Trophoblast cell (in vitro differentiated cells and primary cell): ENCODE measurements at regions not wholly inside any gene's neighbourhood (a gene's known extent, or its start where the extent isn't known, plus 50 kb on each side); places are given as distances from the start of the nearest gene placed in this dataset.

Experiments
- DNase-seq, 2 donors: peaks; one replicate each; pipeline ENCODE4 v3.0.0-alpha.2; 2016
- H2AFZ ChIP-seq: 2 replicates; pipeline ENCODE4 v1.6.1; 2013; ENCODE audit warnings: low read length, moderate library complexity, mild to moderate bottlenecking; ENCODE audit not compliant: insufficient read depth, poor library complexity
- H2AK5ac ChIP-seq: 2 replicates; pipeline ENCODE4 v1.6.1; 2013; ENCODE audit warnings: mild to moderate bottlenecking, low read length
- H2BK120ac ChIP-seq: 2 replicates; pipeline ENCODE4 v1.6.1; 2013; ENCODE audit warnings: low read length, mild to moderate bottlenecking, moderate library complexity; ENCODE audit not compliant: insufficient read depth, poor library complexity
- H2BK12ac ChIP-seq: 2 replicates; pipeline ENCODE4 v1.6.1; 2013; ENCODE audit warnings: mild to moderate bottlenecking, low read length, moderate library complexity
- H2BK5ac ChIP-seq: 2 replicates; pipeline ENCODE4 v1.6.1; 2013; ENCODE audit warnings: low read length, low read depth, moderate library complexity, mild to moderate bottlenecking; ENCODE audit not compliant: poor library complexity
- H3K14ac ChIP-seq: 2 replicates; pipeline ENCODE4 v1.6.1; 2013; ENCODE audit warnings: mild to moderate bottlenecking, low read length
- H3K18ac ChIP-seq: 2 replicates; pipeline ENCODE4 v1.6.1; 2013; ENCODE audit warnings: mild to moderate bottlenecking, low read length
- H3K23ac ChIP-seq: 2 replicates; pipeline ENCODE4 v1.6.1; 2013; ENCODE audit warnings: low read length
- H3K27ac ChIP-seq: 2 replicates; pipeline ENCODE4 v1.5.1; 2013; ENCODE audit warnings: low read depth, mild to moderate bottlenecking, inconsistent platforms, low read length, moderate library complexity
- H3K27me3 ChIP-seq: 2 replicates; pipeline ENCODE4 v1.6.1; 2013; ENCODE audit warnings: inconsistent platforms, mild to moderate bottlenecking, low read length, moderate library complexity; ENCODE audit not compliant: insufficient read depth
- H3K36me3 ChIP-seq, 2 experiments: 1 replicate in 1 of 2; 2 replicates in 1 of 2; pipeline ENCODE4 v1.6.1; 2013; ENCODE audit warnings: low read length in 2 of 2, mild to moderate bottlenecking in 2 of 2, moderate library complexity in 1 of 2; ENCODE audit not compliant: insufficient read depth in 2 of 2, control insufficient read depth in 1 of 2
- H3K4ac ChIP-seq: 2 replicates; pipeline ENCODE4 v1.6.1; 2013; ENCODE audit warnings: low read depth, mild to moderate bottlenecking, low read length, moderate library complexity
- H3K4me1 ChIP-seq, 2 experiments: 1 replicate in 1 of 2; 2 replicates in 1 of 2; pipeline ENCODE4 v1.6.1; 2013; ENCODE audit warnings: low read length in 2 of 2, mild to moderate bottlenecking in 2 of 2, moderate library complexity in 1 of 2; ENCODE audit not compliant: insufficient read depth in 2 of 2, control insufficient read depth in 1 of 2
- H3K4me2 ChIP-seq: 2 replicates; pipeline ENCODE4 v1.6.1; 2013; ENCODE audit warnings: inconsistent platforms, mild to moderate bottlenecking, low read length, moderate library complexity
- H3K4me3 ChIP-seq: 2 replicates; pipeline ENCODE4 v1.5.1; 2013; ENCODE audit warnings: mild to moderate bottlenecking, low read depth, low read length, inconsistent platforms
- H3K79me1 ChIP-seq: one replicate; pipeline ENCODE4 v1.6.1; 2013; ENCODE audit warnings: low read length
- H3K79me2 ChIP-seq: 2 replicates; pipeline ENCODE4 v1.6.1; 2013; ENCODE audit warnings: low read length, mild to moderate bottlenecking; ENCODE audit not compliant: control insufficient read depth, insufficient read depth, poor library complexity
- H3K9ac ChIP-seq: 2 replicates; pipeline ENCODE4 v1.6.1; 2013; ENCODE audit warnings: mild to moderate bottlenecking, low read length
- H3K9me3 ChIP-seq: 2 replicates; pipeline ENCODE4 v1.6.1; 2013; ENCODE audit warnings: low read depth, mild to moderate bottlenecking, control low read depth, inconsistent platforms, low read length; ENCODE audit not compliant: insufficient read depth
- H4K12ac ChIP-seq: 2 replicates; pipeline ENCODE4 v1.6.1; 2013; ENCODE audit warnings: low read depth, mild to moderate bottlenecking, low read length, moderate library complexity
- H4K8ac ChIP-seq: 2 replicates; pipeline ENCODE4 v1.6.1; 2013; ENCODE audit warnings: low read depth, mild to moderate bottlenecking, low read length, moderate library complexity
- H4K91ac ChIP-seq: one replicate; pipeline ENCODE4 v1.6.1; 2013; ENCODE audit warnings: low read depth, mild to moderate bottlenecking, low read length, moderate library complexity
- WGBS: extraction: QIAGEN DNeasy Blood & Tissue Kit; methylation state at CpG from one replicate; pipeline ENCODE4 v1.1.7; 2013; ENCODE audit warnings: missing lambda C conversion rate; ENCODE audit not compliant: insufficient read length, insufficient coverage; ENCODE audit errors: extremely low coverage; 5-methylcytosine and 5-hydroxymethylcytosine counted together

DNA sequence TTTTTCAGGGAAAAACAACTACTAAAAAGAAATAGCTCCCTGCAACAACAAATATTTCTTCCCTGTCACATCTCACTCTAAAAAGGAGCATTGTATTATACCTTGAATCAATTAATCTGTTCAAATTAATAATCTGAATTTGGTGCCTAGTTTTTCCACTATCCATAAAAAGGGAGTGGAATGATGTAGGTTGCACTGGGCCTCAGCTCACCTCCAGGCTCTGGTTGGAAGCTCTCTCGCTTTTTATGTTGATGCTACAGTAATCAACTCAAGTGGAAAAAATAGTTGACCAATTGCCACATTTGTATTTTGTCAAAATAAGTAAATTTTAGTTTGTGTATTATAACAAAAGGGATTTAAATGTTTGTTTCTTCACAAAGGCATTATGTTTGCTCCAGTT is 126.1 kb downstream of the MAD2L1 start:
- Histone ChIP-seq H4K8ac (no peak overlapping the region), H3K23ac (no peak overlapping the region), H3K79me1 (no peaks in the 10 kb centered on the region), H3K27me3 (no peaks in the 10 kb centered on the region), H3K79me2 (no peaks in the 10 kb centered on the region), H3K4me2 (no peak overlapping the region), H3K36me3 (no peaks in the 10 kb centered on the region), H3K9ac (no peak overlapping the region), H3K27ac (no peak overlapping the region), H3K4me3 (no peak overlapping the region), H4K91ac (no peak overlapping the region), H2BK120ac (no peak overlapping the region), H3K4me1 (no peaks in the 10 kb centered on the region), H4K12ac (no peak overlapping the region), H2BK12ac (no peak overlapping the region), H3K9me3 (no peaks in the 10 kb centered on the region), H3K14ac (no peak overlapping the region), H2BK5ac (no peak overlapping the region), H3K4ac (no peak overlapping the region), H3K18ac (no peak overlapping the region), H2AFZ (no peak overlapping the region), H2AK5ac (no peak overlapping the region)
- DNase-seq: no peak
- no CpG with 5 or more reads among the region's 1 CpG for WGBS

DNA sequence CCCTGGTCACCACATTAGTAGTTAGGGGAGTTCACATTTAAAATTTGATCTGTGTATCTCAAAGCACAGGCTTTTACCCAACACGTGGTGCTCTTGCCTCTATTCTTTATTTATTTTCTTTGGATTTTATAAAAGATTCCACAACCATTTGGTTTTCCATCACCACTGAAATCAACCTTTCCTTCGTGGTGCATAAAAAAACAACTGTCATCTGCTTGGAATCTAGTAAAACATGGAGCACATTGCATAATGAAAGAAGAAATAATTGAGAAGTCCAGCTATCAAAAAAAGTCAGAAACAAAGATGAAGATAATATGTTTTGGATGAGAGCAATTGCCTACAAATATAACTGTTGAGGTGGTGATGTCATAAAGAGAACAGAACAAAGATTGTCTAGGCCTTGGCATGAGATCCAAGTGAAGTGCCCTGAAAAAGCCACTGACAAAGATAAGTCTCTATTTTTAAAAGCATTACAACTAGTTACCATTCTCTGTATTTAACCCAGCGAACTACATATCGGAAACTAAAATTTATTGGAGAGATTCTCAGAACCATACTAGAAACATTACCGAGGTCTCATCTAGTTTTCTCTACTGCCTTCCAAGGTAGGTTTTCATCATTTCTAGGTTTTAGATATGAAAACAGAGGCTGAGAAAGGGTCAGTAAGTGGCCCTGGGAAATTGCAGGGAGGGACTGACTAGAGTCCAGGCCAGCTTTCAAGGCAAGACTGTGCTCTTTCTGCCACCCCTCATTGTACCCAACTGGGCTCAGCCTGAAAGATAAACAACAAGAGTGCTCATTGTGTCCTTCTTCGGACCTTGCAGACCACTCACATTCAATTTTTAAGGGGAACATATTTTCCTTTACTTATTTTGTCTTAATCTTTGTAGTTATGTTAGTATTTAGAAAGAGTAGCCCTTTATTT is 127.3 kb downstream of the MAD2L1 start:
- Histone ChIP-seq H3K4me2 (no peak overlapping the region), H4K91ac (no peak overlapping the region), H3K27me3 (no peaks in the 10 kb centered on the region), H4K12ac (no peak overlapping the region), H3K18ac (no peak overlapping the region), H3K27ac (no peak overlapping the region), H3K4ac (no peak overlapping the region), H2AK5ac (no peak overlapping the region), H3K9ac (no peak overlapping the region), H3K79me1 (no peaks in the 10 kb centered on the region), H3K14ac (no peak overlapping the region), H3K4me3 (no peak overlapping the region), H3K79me2 (no peaks in the 10 kb centered on the region), H2BK5ac (no peak overlapping the region), H2BK120ac (no peak overlapping the region), H3K36me3 (no peaks in the 10 kb centered on the region), H3K23ac (no peak overlapping the region), H3K9me3 (no peaks in the 10 kb centered on the region), H4K8ac (no peak overlapping the region), H2BK12ac (no peak overlapping the region), H3K4me1 (no peaks in the 10 kb centered on the region), H2AFZ (no peak overlapping the region)
- no CpG with 5 or more reads among the region's 6 CpGs for WGBS
- no peak for DNase-seq

DNA sequence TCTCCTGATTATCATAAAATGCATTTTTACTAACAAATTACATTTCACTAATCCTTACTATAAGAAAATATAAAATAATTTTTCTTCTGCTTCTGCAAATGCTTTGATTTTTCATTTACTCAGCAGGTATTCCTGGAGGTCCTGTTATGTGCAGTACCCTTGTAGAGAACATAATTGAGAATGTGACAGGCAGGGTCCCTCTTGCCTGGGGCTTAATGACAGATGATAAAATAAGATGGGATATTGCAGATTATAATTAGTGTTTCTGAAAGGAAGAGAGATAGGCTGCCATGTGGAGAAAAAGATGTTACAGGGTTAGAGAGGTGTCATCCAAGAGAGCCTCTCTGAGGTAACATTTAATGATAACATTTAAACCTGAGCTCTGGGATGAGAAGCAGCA is 128.9 kb downstream of the MAD2L1 start:
- Histone ChIP-seq H3K27ac (no peak overlapping the region), H4K12ac (no peak overlapping the region), H2BK5ac (no peak overlapping the region), H3K79me1 (no peaks in the 10 kb centered on the region), H2BK120ac (no peak overlapping the region), H4K91ac (no peak overlapping the region), H3K4me3 (no peak overlapping the region), H2BK12ac (no peak overlapping the region), H3K14ac (no peak overlapping the region), H3K36me3 (no peaks in the 10 kb centered on the region), H3K4me1 (no peaks in the 10 kb centered on the region), H3K18ac (no peak overlapping the region), H3K9ac (no peak overlapping the region), H3K9me3 (no peaks in the 10 kb centered on the region), H4K8ac (no peak overlapping the region), H3K79me2 (no peaks in the 10 kb centered on the region), H3K4ac (no peak overlapping the region), H3K23ac (no peak overlapping the region), H2AK5ac (no peak overlapping the region), H2AFZ (no peak overlapping the region), H3K4me2 (no peak overlapping the region), H3K27me3 (no peaks in the 10 kb centered on the region)
- DNase-seq: no peak

DNA sequence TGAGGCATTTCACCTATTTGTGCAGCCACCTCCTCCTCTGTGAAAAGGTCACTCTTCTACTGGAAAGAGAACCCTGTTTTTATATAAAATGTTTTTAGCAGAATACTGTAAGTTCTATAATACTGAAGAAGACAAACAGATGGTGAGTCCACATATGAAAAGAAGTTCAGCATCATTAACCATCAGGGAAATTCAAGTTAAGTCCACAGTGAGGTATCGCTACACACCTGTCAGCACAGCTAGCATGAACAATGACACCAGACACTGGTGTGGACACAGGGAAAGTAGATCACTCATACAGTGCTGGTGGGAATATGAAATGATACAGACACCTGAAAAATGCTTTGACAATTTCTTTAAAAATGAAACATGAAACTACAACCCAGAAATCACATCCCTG is 133.0 kb downstream of the MAD2L1 start:
- Histone ChIP-seq H3K9ac (no peak overlapping the region), H2BK120ac (no peak overlapping the region), H3K4me2 (no peak overlapping the region), H3K4me1 (no peaks in the 10 kb centered on the region), H4K8ac (no peak overlapping the region), H3K36me3 (no peaks in the 10 kb centered on the region), H3K79me1 (no peaks in the 10 kb centered on the region), H2AK5ac (no peak overlapping the region), H3K4me3 (no peak overlapping the region), H3K23ac (no peak overlapping the region), H3K14ac (no peak overlapping the region), H2BK5ac (no peak overlapping the region), H3K4ac (no peak overlapping the region), H4K91ac (no peak overlapping the region), H3K27ac (no peak overlapping the region), H2BK12ac (no peak overlapping the region), H3K79me2 (no peaks in the 10 kb centered on the region), H4K12ac (no peak overlapping the region), H2AFZ (no peak overlapping the region), H3K9me3 (no peaks in the 10 kb centered on the region), H3K27me3 (no peaks in the 10 kb centered on the region), H3K18ac (no peak overlapping the region)
- WGBS: no CpG with 5 or more reads among the region's 1 CpG
- DNase-seq: no peak
